ENCODE measurements at regions not wholly inside any gene's neighbourhood (a gene's known extent, or its start where the extent isn't known, plus 50 kb on each side); places are given as distances from the start of the nearest gene placed in this dataset.

- H2AFZ ChIP-seq (ENCODE audit: low read depth, low read length): no peak overlapping the region
- H3K79me2 ChIP-seq (ENCODE audit: low read length): no peaks in the 10 kb centered on the region
- no peaks in the 10 kb centered on the region for H4K20me1 ChIP-seq (ENCODE audit: insufficient read depth, low read length)
- H3K9ac ChIP-seq (ENCODE audit: low read length): no peak overlapping the region
- H3K36me3 ChIP-seq (replicated peaks; ENCODE audit: low read depth, low read length): no peaks in the 10 kb centered on the region
- no peak overlapping the region for H3K27ac ChIP-seq (ENCODE audit: low read length)
- TF ChIP-seq CTCF (IDR thresholded peaks at IDR 0.05; ENCODE audit: low read depth, low read length) (no peak), EZH2phosphoT487 (IDR thresholded peaks at IDR 0.05; ENCODE audit: low read depth) (no peak)
- H3K27me3 ChIP-seq (ENCODE audit: low read depth, low read length): no peaks in the 10 kb centered on the region
- H3K9me3 ChIP-seq (ENCODE audit: insufficient read depth, low read length): no peaks in the 10 kb centered on the region
- no peak overlapping the region for H3K4me3 ChIP-seq (ENCODE audit: low read length)
- no peak overlapping the region for H3K4me2 ChIP-seq (ENCODE audit: low read length)
- no peaks in the 10 kb centered on the region for H3K4me1 ChIP-seq (ENCODE audit: low read length)
Measured at GRCh38 chr2:125296742-125297141, 1271.7 kb downstream of the CNTNAP5 start.

DNA sequence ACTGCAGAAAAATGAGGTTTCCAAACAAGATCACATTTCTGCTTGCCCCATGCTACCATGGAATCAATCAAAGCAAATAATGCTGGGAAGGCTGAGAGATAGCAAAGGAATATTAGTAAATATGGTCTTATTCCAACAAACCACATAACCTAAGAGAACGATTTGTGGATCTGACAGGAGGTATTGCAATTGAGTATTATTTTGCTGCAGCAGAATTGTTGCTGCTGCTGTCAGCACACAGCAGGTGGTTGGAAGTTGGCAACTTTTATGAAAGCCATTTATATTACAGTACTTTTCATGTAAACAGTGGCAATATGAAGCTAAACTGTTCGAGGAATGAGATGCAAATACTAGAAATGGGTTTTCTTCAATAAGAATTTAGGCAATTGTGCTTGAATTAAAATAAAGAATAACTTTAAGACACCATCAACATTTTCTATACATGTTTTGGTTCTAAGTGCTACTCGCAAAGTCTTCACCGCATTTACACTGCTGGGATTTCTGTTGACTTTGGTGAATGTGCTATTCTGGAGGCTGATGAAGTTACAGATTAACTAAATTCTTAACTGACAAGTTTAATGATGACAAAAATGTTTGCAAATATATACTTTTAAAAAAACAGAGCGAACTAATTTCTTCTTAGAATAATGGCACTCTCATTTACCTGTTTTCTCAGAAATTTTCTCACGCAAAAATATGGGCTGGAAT, 1285.7 kb downstream of the CNTNAP5 start:
- no peak for TF ChIP-seq CTCF (IDR thresholded peaks at IDR 0.05; ENCODE audit: low read depth, low read length)
- TF ChIP-seq EZH2phosphoT487 (IDR thresholded peaks at IDR 0.05; ENCODE audit: low read depth): no peak

DNA sequence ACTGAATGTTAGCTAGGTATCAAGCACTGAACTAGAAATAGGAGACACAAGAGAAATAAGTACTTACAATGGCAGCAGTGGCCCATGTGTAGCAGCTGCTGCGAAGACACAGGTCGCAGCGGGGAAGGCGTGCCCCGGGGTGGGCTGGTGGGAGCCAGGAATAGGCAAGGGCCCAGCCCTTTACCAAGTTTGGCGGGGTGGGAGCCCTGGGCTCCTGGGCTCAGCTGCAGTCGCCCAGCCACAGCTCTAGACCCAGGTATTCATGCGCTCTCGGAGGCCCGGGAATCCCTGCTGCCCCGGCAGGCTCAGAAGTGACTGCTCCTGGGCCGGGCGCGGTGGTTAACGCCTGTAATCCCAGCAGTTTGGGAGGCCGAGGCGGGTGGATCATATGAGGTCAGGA, 1287.3 kb downstream of the CNTNAP5 start:
- TF ChIP-seq CTCF (IDR thresholded peaks at IDR 0.05; ENCODE audit: low read depth, low read length) (no peak), EZH2phosphoT487 (IDR thresholded peaks at IDR 0.05; ENCODE audit: low read depth) (no peak)
- H3K27ac ChIP-seq (ENCODE audit: low read length): no peak overlapping the region
- H3K4me2 ChIP-seq (ENCODE audit: low read length): no peak overlapping the region
- no peaks in the 10 kb centered on the region for H3K27me3 ChIP-seq (ENCODE audit: low read depth, low read length)
- H2AFZ ChIP-seq (ENCODE audit: low read depth, low read length): no peak overlapping the region
- no peaks in the 10 kb centered on the region for H3K79me2 ChIP-seq (ENCODE audit: low read length)
- no peak overlapping the region for H3K9ac ChIP-seq (ENCODE audit: low read length)
- no peaks in the 10 kb centered on the region for H3K36me3 ChIP-seq (replicated peaks; ENCODE audit: low read depth, low read length)
- no peaks in the 10 kb centered on the region for H3K9me3 ChIP-seq (ENCODE audit: insufficient read depth, low read length)
- H3K4me3 ChIP-seq (ENCODE audit: low read length): no peak overlapping the region
- H3K4me1 ChIP-seq (ENCODE audit: low read length): no peaks in the 10 kb centered on the region
- no peaks in the 10 kb centered on the region for H4K20me1 ChIP-seq (ENCODE audit: insufficient read depth, low read length)

More for the DNA sequence above, 1285.7 kb downstream of the CNTNAP5 start:
- H3K4me1 ChIP-seq (ENCODE audit: low read length): no peaks in the 10 kb centered on the region
- no peak overlapping the region for H3K9ac ChIP-seq (ENCODE audit: low read length)
- H3K4me2 ChIP-seq (ENCODE audit: low read length): no peak overlapping the region
- no peaks in the 10 kb centered on the region for H3K9me3 ChIP-seq (ENCODE audit: insufficient read depth, low read length)
- no peaks in the 10 kb centered on the region for H3K36me3 ChIP-seq (replicated peaks; ENCODE audit: low read depth, low read length)
- no peak overlapping the region for H3K27ac ChIP-seq (ENCODE audit: low read length)
- H3K27me3 ChIP-seq (ENCODE audit: low read depth, low read length): no peaks in the 10 kb centered on the region
- H3K4me3 ChIP-seq (ENCODE audit: low read length): no peak overlapping the region
- H2AFZ ChIP-seq (ENCODE audit: low read depth, low read length): no peak overlapping the region
- no peaks in the 10 kb centered on the region for H3K79me2 ChIP-seq (ENCODE audit: low read length)
- H4K20me1 ChIP-seq (ENCODE audit: insufficient read depth, low read length): no peaks in the 10 kb centered on the region

DNA sequence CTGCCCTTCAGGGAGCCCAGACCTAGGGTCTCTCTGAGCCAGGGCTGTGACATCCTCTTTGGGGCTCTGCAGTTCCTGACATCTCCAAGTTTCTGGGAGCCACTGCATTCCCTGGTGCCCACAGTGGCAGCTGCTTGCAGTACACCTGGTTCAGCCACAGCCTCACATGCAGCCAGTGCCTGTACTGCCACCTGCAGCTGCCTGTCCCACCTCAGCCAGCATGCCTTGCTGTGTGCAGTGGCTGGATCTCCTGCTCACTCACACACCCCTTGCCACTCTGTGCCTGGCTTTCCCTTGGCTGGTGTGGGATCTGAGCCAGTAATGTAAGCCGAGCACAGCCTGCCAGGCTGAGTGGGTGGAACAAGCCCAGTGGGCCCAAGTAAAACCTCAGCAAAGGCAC, 1288.7 kb downstream of the CNTNAP5 start:
- Histone ChIP-seq H3K79me2 (ENCODE audit: low read length) (no peaks in the 10 kb centered on the region), H3K27ac (ENCODE audit: low read length) (no peak overlapping the region), H3K4me3 (ENCODE audit: low read length) (no peak overlapping the region), H2AFZ (ENCODE audit: low read depth, low read length) (no peak overlapping the region), H3K9me3 (ENCODE audit: insufficient read depth, low read length) (no peaks in the 10 kb centered on the region), H3K4me1 (ENCODE audit: low read length) (no peaks in the 10 kb centered on the region), H3K27me3 (ENCODE audit: low read depth, low read length) (no peaks in the 10 kb centered on the region), H3K9ac (ENCODE audit: low read length) (no peak overlapping the region), H3K4me2 (ENCODE audit: low read length) (no peak overlapping the region), H4K20me1 (ENCODE audit: insufficient read depth, low read length) (no peaks in the 10 kb centered on the region), H3K36me3 (replicated peaks; ENCODE audit: low read depth, low read length) (no peaks in the 10 kb centered on the region)
- TF ChIP-seq CTCF (IDR thresholded peaks at IDR 0.05; ENCODE audit: low read depth, low read length): no peak
- TF ChIP-seq EZH2phosphoT487 (IDR thresholded peaks at IDR 0.05; ENCODE audit: low read depth): no peak
